CMK (cell line): ENCODE measurements at regions not wholly inside any gene's neighbourhood (a gene's known extent, or its start where the extent isn't known, plus 50 kb on each side); places are given as distances from the start of the nearest gene placed in this dataset.

Experiments used
- DNase-seq: peaks from one replicate; pipeline ENCODE4 v3.0.0-alpha.2; 2010; ENCODE audit warnings: low read depth

- DNase-seq, result no peak
Measured at GRCh38 chr11:128219731-128220120, 367.6 kb downstream of the ETS1 start.

GRCh38 chr11:128216198-128216597, 371.2 kb downstream of the ETS1 start:
- no peak for DNase-seq

- DNase-seq, result no peak
Measured at GRCh38 chr11:128215238-128215882, 372.0 kb downstream of the ETS1 start.

DNA sequence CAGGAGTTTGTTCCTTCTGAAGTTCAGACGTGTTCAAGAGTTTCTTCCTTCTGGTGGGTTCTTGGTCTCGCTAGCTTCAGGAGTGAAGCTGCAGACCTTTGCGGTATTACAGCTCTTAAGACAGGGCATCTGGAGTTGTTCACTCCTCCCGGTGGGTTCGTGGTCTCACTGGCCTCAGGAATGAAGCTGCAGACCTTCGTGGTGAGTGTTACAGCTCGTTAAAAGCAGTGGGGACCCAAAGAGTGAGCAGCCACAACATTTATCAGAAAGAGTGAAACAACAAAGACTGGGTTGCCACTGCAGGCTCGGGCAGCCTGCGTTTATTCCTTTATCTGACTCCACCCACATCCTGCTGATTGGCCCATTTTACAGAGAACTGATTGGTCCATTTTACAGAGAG, 373.1 kb downstream of the ETS1 start:
- DNase-seq, result no peak

- DNase-seq, result no peak
Measured at GRCh38 chr11:128213461-128213860, 373.9 kb downstream of the ETS1 start.

DNA sequence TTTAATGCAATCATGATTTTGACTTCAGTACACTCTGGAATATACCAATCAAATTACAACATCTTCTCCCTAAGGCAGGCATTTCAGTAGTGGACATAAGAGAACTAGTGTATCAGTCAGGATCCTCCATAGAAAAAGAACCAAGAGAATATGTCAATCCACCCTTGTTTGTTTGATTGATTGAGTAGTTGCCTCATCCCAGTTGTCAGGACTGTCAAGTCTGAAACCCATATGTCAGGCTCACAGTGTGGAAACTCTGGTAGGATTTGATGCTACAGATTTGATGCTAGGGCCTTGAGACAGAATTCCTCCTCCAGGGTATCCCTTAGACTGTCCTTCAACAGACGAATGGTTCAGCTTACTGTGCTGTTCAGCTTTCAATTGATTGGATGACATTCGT, 375.0 kb downstream of the ETS1 start:
- no peak for DNase-seq

DNA sequence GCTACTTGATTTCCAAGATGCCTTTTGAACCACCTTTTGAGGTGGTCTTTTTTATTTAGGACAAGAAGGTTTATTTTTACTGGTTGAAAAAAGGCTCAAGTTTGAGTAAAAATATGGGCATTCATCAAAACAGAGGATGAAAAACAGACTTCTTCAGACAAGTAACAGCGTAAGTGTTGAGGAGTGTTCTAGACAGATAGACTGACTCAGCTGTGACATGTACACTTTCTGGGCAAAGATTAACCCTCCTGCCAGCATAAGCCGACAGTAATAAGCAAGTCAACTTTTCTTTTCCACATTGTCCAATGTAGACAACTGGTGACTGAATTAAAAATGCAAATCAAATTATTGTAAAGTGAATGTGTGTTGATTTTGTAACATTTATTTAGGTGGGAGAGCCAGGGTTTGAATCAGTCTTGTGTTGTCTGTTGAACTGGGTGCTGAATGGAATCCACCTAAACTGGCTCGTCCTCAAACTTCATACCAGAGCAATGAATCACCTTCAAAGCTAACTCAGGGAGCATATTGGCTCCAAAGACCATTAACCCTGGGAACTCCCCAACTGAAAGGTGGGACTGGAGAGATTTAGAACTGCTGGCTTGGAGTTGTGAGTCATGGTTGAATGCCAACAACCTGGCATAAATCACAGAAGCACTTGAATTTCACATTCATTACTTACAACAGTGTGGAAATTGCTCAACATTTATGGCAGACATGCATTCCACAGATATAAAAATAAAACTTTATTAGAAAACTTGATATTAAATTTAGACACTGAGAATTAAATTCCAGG, 377.0 kb downstream of the ETS1 start:
- no peak for DNase-seq

DNA sequence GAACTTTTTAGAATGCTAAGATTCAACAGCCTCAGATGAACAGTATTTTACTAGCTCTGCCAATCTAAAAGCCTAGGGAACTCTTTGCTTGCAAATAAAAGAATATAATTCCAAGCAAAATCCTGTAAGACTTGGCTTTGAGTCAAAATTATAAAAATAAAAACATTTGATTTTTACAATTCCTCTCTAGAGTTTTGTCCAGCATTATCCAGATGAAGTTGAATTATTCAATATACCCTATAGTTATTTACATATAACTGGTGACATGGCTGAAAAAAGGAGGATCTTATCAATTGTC, 378.3 kb downstream of the ETS1 start:
- DNase-seq, result no peak

GRCh38 chr11:128208329-128209137, 378.8 kb downstream of the ETS1 start:
- DNase-seq, result no peak

- DNase-seq, result no peak
Measured at GRCh38 chr11:128207861-128208321, 379.5 kb downstream of the ETS1 start.

- DNase-seq, result no peak
Measured at GRCh38 chr11:128206461-128206860, 380.9 kb downstream of the ETS1 start.

DNA sequence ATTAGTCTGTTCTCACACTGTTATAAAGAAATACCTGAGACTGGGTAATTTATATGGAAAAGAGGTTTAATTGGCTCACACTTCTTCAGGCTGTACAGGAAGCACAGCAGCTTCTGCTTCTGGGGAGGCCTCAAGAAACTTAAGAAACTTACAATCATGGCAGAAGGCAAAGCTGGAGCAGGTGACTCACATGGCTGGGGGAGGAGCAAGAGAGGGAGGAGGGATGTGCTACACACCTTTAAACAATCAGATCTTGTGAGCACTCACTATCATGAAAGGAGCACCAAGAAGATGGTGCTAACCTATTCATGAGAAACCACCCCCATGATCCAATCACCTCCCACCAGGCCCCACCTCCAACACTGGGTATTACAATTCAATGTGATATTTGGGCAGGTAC, 381.6 kb downstream of the ETS1 start:
- no peak for DNase-seq

- DNase-seq, result no peak
Measured at GRCh38 chr11:128204898-128205297, 382.5 kb downstream of the ETS1 start.

DNA sequence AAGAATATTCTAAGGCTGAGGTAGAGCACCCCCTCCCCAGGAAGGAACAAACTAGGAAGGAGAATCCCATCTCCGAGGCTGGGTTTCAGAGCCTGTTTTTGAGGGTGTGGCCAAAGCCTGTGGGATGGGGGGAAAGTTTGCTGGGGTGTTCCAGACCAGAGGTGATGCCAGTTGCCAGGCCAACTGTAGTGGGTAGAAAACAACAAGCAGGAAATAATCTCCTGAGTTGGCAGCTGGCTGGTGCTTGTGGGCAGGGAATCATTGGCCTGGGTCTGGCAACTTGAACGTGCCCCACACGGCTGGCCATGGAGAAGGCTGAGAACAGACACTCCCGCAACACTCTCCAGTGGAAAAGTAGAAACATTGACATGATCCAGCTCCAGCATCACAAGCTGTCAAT, 385.6 kb downstream of the ETS1 start:
- no peak for DNase-seq

DNA sequence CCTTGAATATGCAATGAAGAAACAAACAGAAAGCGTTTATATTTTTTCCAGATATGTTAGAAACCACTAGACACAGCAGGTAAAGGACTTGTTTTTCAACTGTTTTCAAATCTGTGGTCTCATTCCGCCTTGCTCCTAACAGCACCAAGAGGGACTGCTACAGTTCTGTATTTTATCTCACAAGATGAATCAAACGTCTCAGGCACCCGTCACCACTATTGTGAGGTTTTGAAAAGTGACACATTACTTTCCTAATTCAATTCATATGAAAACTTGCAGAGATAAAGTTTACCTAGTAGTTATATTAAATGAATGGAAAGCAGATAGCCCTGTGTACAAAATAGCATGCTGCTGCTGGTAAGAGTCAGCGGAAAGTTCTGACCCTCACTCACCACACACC, 386.3 kb downstream of the ETS1 start:
- DNase-seq, result no peak

DNA sequence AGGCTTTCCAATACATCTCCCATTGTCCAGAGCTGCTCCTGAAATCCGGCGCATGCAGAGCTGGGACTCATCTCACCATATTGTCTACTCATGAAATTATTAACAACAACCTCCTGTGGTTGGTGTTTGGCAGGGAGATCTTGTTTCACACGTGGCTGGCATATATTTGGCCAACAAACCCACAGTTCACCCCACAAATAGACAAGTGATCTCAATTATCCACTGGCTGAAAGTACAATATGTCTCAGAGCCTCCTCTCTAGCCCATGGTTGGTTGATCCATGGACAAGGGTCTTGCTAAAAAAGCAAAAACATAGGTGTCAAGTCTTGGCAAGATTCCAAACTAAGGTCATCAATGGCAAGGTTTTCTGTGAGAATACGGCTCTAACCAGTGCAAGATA, 386.9 kb downstream of the ETS1 start:
- no peak for DNase-seq

- no peak for DNase-seq
Measured at GRCh38 chr11:128198216-128198772, 389.1 kb downstream of the ETS1 start.

DNA sequence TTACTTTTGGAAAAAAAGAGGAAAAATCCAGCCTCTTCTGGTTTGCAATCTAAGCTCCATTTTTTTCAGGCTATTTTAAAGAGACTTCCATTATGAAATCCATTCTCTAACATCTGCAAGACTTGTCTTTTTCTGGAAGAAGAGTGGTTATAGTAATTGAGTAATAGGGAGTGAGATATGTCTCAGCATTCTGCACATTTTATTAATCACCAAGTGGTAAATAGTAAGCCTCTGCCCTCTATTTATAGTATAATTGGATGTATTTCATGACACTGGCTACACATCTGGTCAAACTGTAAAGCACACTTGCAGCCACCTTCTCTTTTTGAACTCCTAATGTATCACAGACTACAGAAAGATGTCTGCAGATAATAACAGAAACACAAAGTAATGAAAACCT, 391.1 kb downstream of the ETS1 start:
- no peak for DNase-seq

GRCh38 chr11:128195756-128196155, 391.6 kb downstream of the ETS1 start:
- DNase-seq, result no peak

- peak; percentile 95 for DNase-seq
Measured at GRCh38 chr11:128195057-128195751, 392.2 kb downstream of the ETS1 start.

- DNase-seq, result no peak
Measured at GRCh38 chr11:128194216-128194615, 393.1 kb downstream of the ETS1 start.

GRCh38 chr11:128193615-128194014, 393.7 kb downstream of the ETS1 start:
- DNase-seq, result no peak
